Neural cell (in vitro differentiated cells): ENCODE measurements at regions not wholly inside any gene's neighbourhood (a gene's known extent, or its start where the extent isn't known, plus 50 kb on each side); places are given as distances from the start of the nearest gene placed in this dataset.

Source experiments
- H2AFZ ChIP-seq: fragments of 200-600, 300-800 bp; sonication (generic), shearing (Covaris generic); 2 replicates; pipeline ENCODE4 v1.6.0; 2014; ENCODE audit warnings: low read depth, mild to moderate bottlenecking, antibody characterized with exemption, low read length, moderate library complexity
- H3F3A ChIP-seq: fragments of 200-600 bp; shearing (Covaris generic); 2 replicates; pipeline ENCODE4 v1.6.1; 2016; ENCODE audit warnings: mild to moderate bottlenecking, moderate library complexity, mixed read lengths, antibody characterized with exemption, low read length; ENCODE audit not compliant: insufficient read depth, poor library complexity, severe bottlenecking
- H3K27ac ChIP-seq: fragments of 200-600, 300-800 bp; sonication (generic), shearing (Covaris generic); 2 replicates; pipeline ENCODE4 v1.5.1; 2014; ENCODE audit warnings: mild to moderate bottlenecking, low read length, moderate library complexity
- H3K27me3 ChIP-seq: fragments of 300-800, 200-600 bp; sonication (generic), shearing (Covaris generic); 2 replicates; pipeline ENCODE4 v1.6.0; 2014; ENCODE audit warnings: mild to moderate bottlenecking, low read depth, low read length, moderate library complexity; ENCODE audit not compliant: insufficient read depth
- H3K36me3 ChIP-seq: fragments of 300-800, 200-600 bp; sonication (generic), shearing (Covaris generic); 2 replicates; pipeline ENCODE4 v1.5.1; 2014; ENCODE audit warnings: mild to moderate bottlenecking, antibody characterized with exemption, low read length, moderate library complexity; ENCODE audit not compliant: insufficient read depth
- H3K4me2 ChIP-seq: fragments of 300-800, 200-600 bp; sonication (generic), shearing (Covaris generic); 2 replicates; pipeline ENCODE4 v1.6.0; 2014; ENCODE audit warnings: mild to moderate bottlenecking, low read length
- H3K4me3 ChIP-seq: fragments of 300-800, 200-600 bp; sonication (generic), shearing (Covaris generic); 2 replicates; pipeline ENCODE4 v1.5.1; 2014; ENCODE audit warnings: mild to moderate bottlenecking, low read length, moderate library complexity
- H3K79me2 ChIP-seq: fragments of 200-600 bp; shearing (Covaris generic); replicated peaks from 2 replicates; pipeline ENCODE4 v1.6.0; 2014; ENCODE audit warnings: mild to moderate bottlenecking, low read length, moderate library complexity; ENCODE audit not compliant: insufficient read depth
- H3K9ac ChIP-seq: fragments of 300-800, 200-600 bp; sonication (generic), shearing (Covaris generic); 2 replicates; pipeline ENCODE4 v1.6.1; 2016; ENCODE audit warnings: mild to moderate bottlenecking, low read length, mixed read lengths
- H3K9me2 ChIP-seq: fragments of 200-600 bp; shearing (Covaris generic); 2 replicates; pipeline ENCODE4 v1.6.1; 2016; ENCODE audit warnings: mild to moderate bottlenecking, low read length, mixed read lengths; ENCODE audit not compliant: insufficient read depth
- H3K9me3 ChIP-seq: fragments of 200-600, 300-800 bp; sonication (generic), shearing (Covaris generic); 2 replicates; pipeline ENCODE4 v1.6.1; 2016; ENCODE audit warnings: mild to moderate bottlenecking, mixed run types, low read length, moderate library complexity, mixed read lengths
- H4K20me1 ChIP-seq: fragments of 200-600 bp; shearing (Covaris generic); 2 replicates; pipeline ENCODE4 v1.6.1; 2016; ENCODE audit warnings: mild to moderate bottlenecking, mixed run types; ENCODE audit not compliant: insufficient read depth
- EP300 ChIP-seq: fragments of 450-650 bp; conservative IDR thresholded peaks from 2 replicates; pipeline ENCODE4 v1.6.1; 2014; ENCODE audit warnings: antibody characterized with exemption, mild to moderate bottlenecking, moderate library complexity; ENCODE audit not compliant: poor library complexity, severe bottlenecking
- EZH2 ChIP-seq: fragments of 200-600, 300-800 bp; shearing (Covaris generic), sonication (generic); IDR thresholded peaks from 2 replicates; pipeline ENCODE4 v1.6.1; 2014; ENCODE audit warnings: antibody characterized with exemption, low read length, borderline replicate concordance, mild to moderate bottlenecking; ENCODE audit not compliant: insufficient read depth, poor library complexity, severe bottlenecking
- MXI1 ChIP-seq: fragments of 450-650 bp; conservative IDR thresholded peaks from 2 replicates; pipeline ENCODE4 v1.6.1; 2014; ENCODE audit warnings: antibody characterized with exemption, mild to moderate bottlenecking; ENCODE audit not compliant: poor library complexity, severe bottlenecking
- POLR2AphosphoS5 ChIP-seq: IDR thresholded peaks from 2 replicates; pipeline ENCODE4 v1.6.1; 2012
- RAD21 ChIP-seq: fragments of 450-650 bp; conservative IDR thresholded peaks from 2 replicates; pipeline ENCODE4 v1.6.1; 2014; ENCODE audit warnings: antibody characterized with exemption, mild to moderate bottlenecking, moderate library complexity
- SMC3 ChIP-seq: fragments of 450-650 bp; conservative IDR thresholded peaks from 2 replicates; pipeline ENCODE4 v1.6.1; 2014; ENCODE audit warnings: antibody characterized with exemption, mild to moderate bottlenecking, moderate library complexity; ENCODE audit not compliant: poor library complexity
- TAF1 ChIP-seq: IDR thresholded peaks from 2 replicates; pipeline ENCODE4 v1.6.1; 2012; ENCODE audit warnings: low read depth
- TF ChIP-seq, protein P1 (sequence below): fragments of 450-650 bp; IDR thresholded peaks from 2 replicates; pipeline ENCODE4 v1.5.1; 2014; ENCODE audit warnings: antibody characterized with exemption, mild to moderate bottlenecking, moderate library complexity; ENCODE audit not compliant: poor library complexity, severe bottlenecking
- TF ChIP-seq, protein P2 (sequence below): IDR thresholded peaks from 2 replicates; pipeline ENCODE4 v1.6.1; 2012; ENCODE audit warnings: borderline replicate concordance

DNA sequence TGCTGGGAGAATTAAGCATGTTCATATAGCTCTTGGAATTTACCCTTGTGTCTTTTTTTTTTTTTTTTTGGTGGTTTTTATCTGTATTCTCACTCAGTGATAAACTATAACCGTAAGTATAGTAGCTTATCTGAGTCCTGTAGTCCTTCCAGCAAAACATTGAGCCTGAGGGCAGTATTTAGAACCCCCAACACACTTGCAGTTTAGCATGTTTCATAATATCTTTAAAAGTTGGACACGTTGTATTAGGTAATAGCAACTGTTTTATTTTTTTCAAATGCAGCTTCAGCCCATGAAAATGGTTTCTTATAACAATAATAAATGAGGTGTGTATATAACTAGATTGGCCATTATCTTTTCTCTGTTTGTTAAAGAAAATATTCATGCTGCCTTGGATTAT lies 603.5 kb upstream of the HS6ST1 start:
- H4K20me1 ChIP-seq: no peaks in the 10 kb centered on the region
- H2AFZ ChIP-seq: no peak overlapping the region
- H3K9ac ChIP-seq: no peak overlapping the region
- H3K9me2 ChIP-seq: no peaks in the 10 kb centered on the region
- H3K4me3 ChIP-seq: no peak overlapping the region
- H3K27ac ChIP-seq: no peak overlapping the region
- no peaks in the 10 kb centered on the region for H3K27me3 ChIP-seq
- H3K79me2 ChIP-seq: no peaks in the 10 kb centered on the region
- no peaks in the 10 kb centered on the region for H3K9me3 ChIP-seq
- H3K36me3 ChIP-seq: no peaks in the 10 kb centered on the region
- no peaks in the 10 kb centered on the region for H3F3A ChIP-seq
- H3K4me2 ChIP-seq: no peak overlapping the region
- TF ChIP-seq EZH2 (no peak), EP300 (no peak)
- TF ChIP-seq, protein P1, sequence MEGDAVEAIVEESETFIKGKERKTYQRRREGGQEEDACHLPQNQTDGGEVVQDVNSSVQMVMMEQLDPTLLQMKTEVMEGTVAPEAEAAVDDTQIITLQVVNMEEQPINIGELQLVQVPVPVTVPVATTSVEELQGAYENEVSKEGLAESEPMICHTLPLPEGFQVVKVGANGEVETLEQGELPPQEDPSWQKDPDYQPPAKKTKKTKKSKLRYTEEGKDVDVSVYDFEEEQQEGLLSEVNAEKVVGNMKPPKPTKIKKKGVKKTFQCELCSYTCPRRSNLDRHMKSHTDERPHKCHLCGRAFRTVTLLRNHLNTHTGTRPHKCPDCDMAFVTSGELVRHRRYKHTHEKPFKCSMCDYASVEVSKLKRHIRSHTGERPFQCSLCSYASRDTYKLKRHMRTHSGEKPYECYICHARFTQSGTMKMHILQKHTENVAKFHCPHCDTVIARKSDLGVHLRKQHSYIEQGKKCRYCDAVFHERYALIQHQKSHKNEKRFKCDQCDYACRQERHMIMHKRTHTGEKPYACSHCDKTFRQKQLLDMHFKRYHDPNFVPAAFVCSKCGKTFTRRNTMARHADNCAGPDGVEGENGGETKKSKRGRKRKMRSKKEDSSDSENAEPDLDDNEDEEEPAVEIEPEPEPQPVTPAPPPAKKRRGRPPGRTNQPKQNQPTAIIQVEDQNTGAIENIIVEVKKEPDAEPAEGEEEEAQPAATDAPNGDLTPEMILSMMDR: no peak

DNA sequence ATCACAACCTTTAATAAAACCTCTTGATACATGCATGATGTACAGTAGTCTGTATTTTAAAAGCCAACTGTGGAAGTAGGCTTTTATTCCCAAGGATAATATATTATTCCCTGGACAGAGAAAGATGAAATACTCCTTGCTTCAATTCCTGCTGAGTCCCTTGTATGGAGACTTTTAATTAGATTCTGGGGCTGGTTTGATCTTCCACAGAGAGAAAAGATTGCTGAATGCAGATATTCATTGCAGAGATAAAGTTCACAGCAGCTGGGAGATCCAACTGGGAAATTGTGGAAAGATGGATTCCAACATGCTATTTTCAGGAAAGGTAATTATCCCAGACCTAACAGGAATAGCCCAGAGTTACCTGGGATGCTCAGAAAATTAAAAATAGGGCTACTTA lies 607.0 kb upstream of the HS6ST1 start:
- Histone ChIP-seq H3K27me3 (no peaks in the 10 kb centered on the region), H3F3A (no peaks in the 10 kb centered on the region), H3K9me3 (peaks cover 3% of the 10 kb centered on the region), H3K36me3 (no peaks in the 10 kb centered on the region), H3K4me2 (no peak overlapping the region), H3K27ac (no peak overlapping the region), H2AFZ (no peak overlapping the region), H3K9ac (no peak overlapping the region), H3K9me2 (no peaks in the 10 kb centered on the region), H4K20me1 (no peaks in the 10 kb centered on the region), H3K79me2 (no peaks in the 10 kb centered on the region), H3K4me3 (no peak overlapping the region)
- TF ChIP-seq MXI1 (no peak), TAF1 (no peak), RAD21 (no peak), SMC3 (no peak), EP300 (no peak), POLR2AphosphoS5 (no peak), EZH2 (no peak)
- TF ChIP-seq, protein P1: no peak
- TF ChIP-seq, protein P2, sequence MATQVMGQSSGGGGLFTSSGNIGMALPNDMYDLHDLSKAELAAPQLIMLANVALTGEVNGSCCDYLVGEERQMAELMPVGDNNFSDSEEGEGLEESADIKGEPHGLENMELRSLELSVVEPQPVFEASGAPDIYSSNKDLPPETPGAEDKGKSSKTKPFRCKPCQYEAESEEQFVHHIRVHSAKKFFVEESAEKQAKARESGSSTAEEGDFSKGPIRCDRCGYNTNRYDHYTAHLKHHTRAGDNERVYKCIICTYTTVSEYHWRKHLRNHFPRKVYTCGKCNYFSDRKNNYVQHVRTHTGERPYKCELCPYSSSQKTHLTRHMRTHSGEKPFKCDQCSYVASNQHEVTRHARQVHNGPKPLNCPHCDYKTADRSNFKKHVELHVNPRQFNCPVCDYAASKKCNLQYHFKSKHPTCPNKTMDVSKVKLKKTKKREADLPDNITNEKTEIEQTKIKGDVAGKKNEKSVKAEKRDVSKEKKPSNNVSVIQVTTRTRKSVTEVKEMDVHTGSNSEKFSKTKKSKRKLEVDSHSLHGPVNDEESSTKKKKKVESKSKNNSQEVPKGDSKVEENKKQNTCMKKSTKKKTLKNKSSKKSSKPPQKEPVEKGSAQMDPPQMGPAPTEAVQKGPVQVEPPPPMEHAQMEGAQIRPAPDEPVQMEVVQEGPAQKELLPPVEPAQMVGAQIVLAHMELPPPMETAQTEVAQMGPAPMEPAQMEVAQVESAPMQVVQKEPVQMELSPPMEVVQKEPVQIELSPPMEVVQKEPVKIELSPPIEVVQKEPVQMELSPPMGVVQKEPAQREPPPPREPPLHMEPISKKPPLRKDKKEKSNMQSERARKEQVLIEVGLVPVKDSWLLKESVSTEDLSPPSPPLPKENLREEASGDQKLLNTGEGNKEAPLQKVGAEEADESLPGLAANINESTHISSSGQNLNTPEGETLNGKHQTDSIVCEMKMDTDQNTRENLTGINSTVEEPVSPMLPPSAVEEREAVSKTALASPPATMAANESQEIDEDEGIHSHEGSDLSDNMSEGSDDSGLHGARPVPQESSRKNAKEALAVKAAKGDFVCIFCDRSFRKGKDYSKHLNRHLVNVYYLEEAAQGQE: no peak
